ENCODE measurements at regions not wholly inside any gene's neighbourhood (a gene's known extent, or its start where the extent isn't known, plus 50 kb on each side); places are given as distances from the start of the nearest gene placed in this dataset.

GRCh38 chr13:50456111-50456510 lies 387.4 kb downstream of the DLEU7 start:
- TF ChIP-seq GATA2 (IDR thresholded peaks at IDR 0.05; ENCODE audit: low read depth, low read length) = no peak
- no peak for TF ChIP-seq GATA3 (IDR thresholded peaks at IDR 0.05; ENCODE audit: low read depth, low read length)

GRCh38 chr13:50457415-50458393 lies 385.8 kb downstream of the DLEU7 start:
- no peak for TF ChIP-seq GATA2 (IDR thresholded peaks at IDR 0.05; ENCODE audit: low read depth, low read length)

- TF ChIP-seq GATA2 (IDR thresholded peaks at IDR 0.05; ENCODE audit: low read depth, low read length) (no peak), GATA3 (IDR thresholded peaks at IDR 0.05; ENCODE audit: low read depth, low read length) (no peak)
Measured at GRCh38 chr13:50459046-50459445, 384.4 kb downstream of the DLEU7 start.

- no peak for TF ChIP-seq GATA3 (IDR thresholded peaks at IDR 0.05; ENCODE audit: low read depth, low read length)
- no peak for TF ChIP-seq GATA2 (IDR thresholded peaks at IDR 0.05; ENCODE audit: low read depth, low read length)
Measured at GRCh38 chr13:50459658-50460057, 383.8 kb downstream of the DLEU7 start.

GRCh38 chr13:50460358-50460757 lies 383.1 kb downstream of the DLEU7 start:
- TF ChIP-seq GATA2 (IDR thresholded peaks at IDR 0.05; ENCODE audit: low read depth, low read length) (no peak), GATA3 (IDR thresholded peaks at IDR 0.05; ENCODE audit: low read depth, low read length) (no peak)

- TF ChIP-seq GATA3 (IDR thresholded peaks at IDR 0.05; ENCODE audit: low read depth, low read length) (no peak), GATA2 (IDR thresholded peaks at IDR 0.05; ENCODE audit: low read depth, low read length) (no peak)
Measured at GRCh38 chr13:50461189-50461588, 382.3 kb downstream of the DLEU7 start.

GRCh38 chr13:50463719-50464118 lies 379.8 kb downstream of the DLEU7 start:
- TF ChIP-seq GATA3 (IDR thresholded peaks at IDR 0.05; ENCODE audit: low read depth, low read length) (no peak), GATA2 (IDR thresholded peaks at IDR 0.05; ENCODE audit: low read depth, low read length) (no peak)

- TF ChIP-seq GATA3 (IDR thresholded peaks at IDR 0.05; ENCODE audit: low read depth, low read length) = no peak
- TF ChIP-seq GATA2 (IDR thresholded peaks at IDR 0.05; ENCODE audit: low read depth, low read length) = no peak
Measured at GRCh38 chr13:50464349-50465251, 378.9 kb downstream of the DLEU7 start.

- TF ChIP-seq GATA3 (IDR thresholded peaks at IDR 0.05; ENCODE audit: low read depth, low read length) = no peak
- TF ChIP-seq GATA2 (IDR thresholded peaks at IDR 0.05; ENCODE audit: low read depth, low read length) = no peak
Measured at GRCh38 chr13:50466456-50466855, 377.0 kb downstream of the DLEU7 start.

GRCh38 chr13:50467156-50468110 lies 376.1 kb downstream of the DLEU7 start:
- TF ChIP-seq GATA3 (IDR thresholded peaks at IDR 0.05; ENCODE audit: low read depth, low read length) (no peak), GATA2 (IDR thresholded peaks at IDR 0.05; ENCODE audit: low read depth, low read length) (no peak)

- TF ChIP-seq GATA3 (IDR thresholded peaks at IDR 0.05; ENCODE audit: low read depth, low read length) (no peak), GATA2 (IDR thresholded peaks at IDR 0.05; ENCODE audit: low read depth, low read length) (no peak)
Measured at GRCh38 chr13:50468849-50469669, 374.4 kb downstream of the DLEU7 start.

GRCh38 chr13:50474088-50474662 lies 369.3 kb downstream of the DLEU7 start:
- TF ChIP-seq GATA2 (IDR thresholded peaks at IDR 0.05; ENCODE audit: low read depth, low read length) (no peak), GATA3 (IDR thresholded peaks at IDR 0.05; ENCODE audit: low read depth, low read length) (no peak)

All from SH-SY5Y (cell line).